ENCODE measurements at regions not wholly inside any gene's neighbourhood (a gene's known extent, or its start where the extent isn't known, plus 50 kb on each side); places are given as distances from the start of the nearest gene placed in this dataset.

GRCh38 chr10:15462253-15462897 lies 91.3 kb upstream of the FAM171A1 start:
- no peak for DNase-seq

- no peak for DNase-seq
These were observed 90.4 kb upstream of the FAM171A1 start for GRCh38 chr10:15461353-15462108.

- no peak for DNase-seq
These were observed 89.6 kb upstream of the FAM171A1 start for GRCh38 chr10:15460661-15461060.

- DNase-seq: no peak
These were observed 88.1 kb upstream of the FAM171A1 start for GRCh38 chr10:15459218-15459617.

- no peak for DNase-seq
These were observed 86.3 kb upstream of the FAM171A1 start for GRCh38 chr10:15457382-15457781.

- no peak for DNase-seq
These were observed 84.4 kb upstream of the FAM171A1 start for GRCh38 chr10:15455456-15455855.

- DNase-seq: no peak
These were observed 82.8 kb upstream of the FAM171A1 start for GRCh38 chr10:15453926-15454325.

GRCh38 chr10:15453457-15453856 lies 82.4 kb upstream of the FAM171A1 start:
- no peak for DNase-seq

GRCh38 chr10:15452545-15452944 lies 81.5 kb upstream of the FAM171A1 start:
- DNase-seq: no peak

GRCh38 chr10:15451137-15452094 lies 80.3 kb upstream of the FAM171A1 start:
- no peak for DNase-seq

- DNase-seq: no peak
These were observed 77.5 kb upstream of the FAM171A1 start for GRCh38 chr10:15448598-15448997.

GRCh38 chr10:15445006-15445390 lies 73.9 kb upstream of the FAM171A1 start:
- DNase-seq: no peak

- DNase-seq: no peak
These were observed 73.3 kb upstream of the FAM171A1 start for GRCh38 chr10:15444105-15445005.

- DNase-seq: no peak
These were observed 71.0 kb upstream of the FAM171A1 start for GRCh38 chr10:15442056-15442455.

GRCh38 chr10:15440204-15440711 lies 69.2 kb upstream of the FAM171A1 start:
- no peak for DNase-seq

GRCh38 chr10:15439341-15439842 lies 68.3 kb upstream of the FAM171A1 start:
- no peak for DNase-seq

GRCh38 chr10:15436696-15437095 lies 65.6 kb upstream of the FAM171A1 start:
- DNase-seq: no peak

- DNase-seq: peak; percentile 19
These were observed 62.9 kb upstream of the FAM171A1 start for GRCh38 chr10:15433850-15434537.

GRCh38 chr10:15432266-15432665 lies 61.2 kb upstream of the FAM171A1 start:
- no peak for DNase-seq

- no peak for DNase-seq
These were observed 60.1 kb upstream of the FAM171A1 start for GRCh38 chr10:15430969-15431771.
